GM12878 (cell line): ENCODE measurements at regions not wholly inside any gene's neighbourhood (a gene's known extent, or its start where the extent isn't known, plus 50 kb on each side); places are given as distances from the start of the nearest gene placed in this dataset.

Experiments
- ATAC-seq: fragments of 200-7000 bp; cut with Tn5 transposase; 3 replicates; pipeline ENCODE4 v1.9.1; 2020; ENCODE audit warnings: mild to moderate bottlenecking, moderate library complexity
- BruUV-seq: library from RNA; stranded (reverse); fragments of 400-500 nt; replicated peaks from 2 replicates; lab custom pipeline; 2021; lab: Mats Ljungman, UMichigan
- CTCF ChIA-PET: fragments of 300-600 bp; sonication (Branson Sonifier 250); formaldehyde crosslinking; extraction: SDS; loops from one replicate; lab custom pipeline; 2021; ENCODE audit warnings: inconsistent platforms; lab: Yijun Ruan, JAX
- POLR2A ChIA-PET: fragments of 350-600 bp; formaldehyde crosslinking; extraction: SDS; loops from one replicate; lab custom pipeline; 2021; ENCODE audit warnings: inconsistent platforms; lab: Charles Lee
- RAD21 ChIA-PET: fragments of 300-600 bp; sonication (Branson Sonifier 250); formaldehyde crosslinking; loops from one replicate; lab custom pipeline; 2023; ENCODE audit warnings: antibody characterized with exemption; ENCODE audit not compliant: unreplicated experiment; lab: Charles Lee
- SMC1A ChIA-PET: fragments of 300-600 bp; sonication (Branson Sonifier 250); formaldehyde crosslinking; loops from one replicate; lab custom pipeline; 2023; ENCODE audit not compliant: unreplicated experiment, uncharacterized antibody; lab: Charles Lee
- DNase-seq: peaks from one replicate; pipeline ENCODE4 v3.0.0-alpha.2; 2011; ENCODE audit warnings: low read depth, low spot score
- FAIRE-seq: peaks from 3 replicates; lab custom pipeline; 2011; peaks lifted over from hg19 to GRCh38; lab: Jason Lieb, UNC
- H2AFZ ChIP-seq: 2 replicates; pipeline ENCODE4 v1.6.0; 2011; ENCODE audit warnings: low read depth, low read length, control low read depth; ENCODE audit not compliant: control insufficient read depth
- H3K27ac ChIP-seq: 2 replicates; pipeline ENCODE4 v1.5.1; 2011; ENCODE audit warnings: control low read depth; ENCODE audit not compliant: control insufficient read depth, insufficient read depth
- H3K27me3 ChIP-seq, 2 experiments: replicated peaks in 1 of 2; 2 replicates each; pipeline versions ENCODE4 v1.6.0 to v1.6.1; 2011; ENCODE audit warnings: low read length in 1 of 2; ENCODE audit not compliant: control insufficient read depth in 2 of 2, insufficient read depth in 2 of 2
- H3K36me3 ChIP-seq, 2 experiments: 2 replicates each; pipeline ENCODE4 v1.5.1; 2011; ENCODE audit warnings: low read length in 1 of 2; ENCODE audit not compliant: control insufficient read depth in 2 of 2, insufficient read depth in 2 of 2
- H3K4me1 ChIP-seq: 2 replicates; pipeline ENCODE4 v1.6.1; 2011; ENCODE audit warnings: mild to moderate bottlenecking, low read length, moderate library complexity, mixed read lengths; ENCODE audit not compliant: control insufficient read depth, insufficient read depth
- H3K4me2 ChIP-seq: 2 replicates; pipeline ENCODE4 v1.6.0; 2011; ENCODE audit warnings: control low read depth; ENCODE audit not compliant: control insufficient read depth, insufficient read depth
- H3K4me3 ChIP-seq: fragments of 200-600 bp; sonication (generic); 2 replicates; pipeline ENCODE4 v1.5.1; 2016
- H3K79me2 ChIP-seq: 2 replicates; pipeline ENCODE4 v1.6.0; 2011; ENCODE audit warnings: low read length; ENCODE audit not compliant: control insufficient read depth, insufficient read depth
- H3K9ac ChIP-seq: 2 replicates; pipeline ENCODE4 v1.8.0; 2011; ENCODE audit warnings: low read length, control low read depth, mixed read lengths; ENCODE audit not compliant: control insufficient read depth, insufficient read depth
- H3K9me3 ChIP-seq: replicated peaks from 3 replicates; pipeline ENCODE4 v1.5.1; 2011; ENCODE audit warnings: mild to moderate bottlenecking, low read length; ENCODE audit not compliant: control insufficient read depth, insufficient read depth
- H4K20me1 ChIP-seq: 2 replicates; pipeline ENCODE4 v1.6.0; 2011; ENCODE audit not compliant: control insufficient read depth, insufficient read depth
- BCL11A ChIP-seq: IDR thresholded peaks from 2 replicates; pipeline ENCODE4 v1.6.1; 2011; ENCODE audit warnings: low read depth, low read length
- CUX1 ChIP-seq: IDR thresholded peaks from 2 replicates; pipeline ENCODE4 v1.6.1; 2012; ENCODE audit warnings: improper control_type of control experiment, low read depth, low read length; ENCODE audit not compliant: insufficient replicate concordance
- E4F1 ChIP-seq: fragments of 450-650 bp; IDR thresholded peaks from 2 replicates; pipeline ENCODE4 v1.6.1; 2018; ENCODE audit warnings: borderline replicate concordance, mild to moderate bottlenecking; ENCODE audit not compliant: partially characterized antibody
- EGR1 ChIP-seq, 2 experiments: IDR thresholded peaks; 1 replicate in 1 of 2; 2 replicates in 1 of 2; pipeline ENCODE4 v1.6.1; 2011 to 2012; ENCODE audit warnings: low read depth in 2 of 2, low read length in 2 of 2, borderline replicate concordance in 1 of 2, mild to moderate bottlenecking in 1 of 2, moderate library complexity in 1 of 2
- IKZF1 ChIP-seq: fragments of 450-650 bp; conservative IDR thresholded peaks from 2 replicates; pipeline ENCODE4 v1.6.1; 2017; ENCODE audit warnings: antibody characterized with exemption, mild to moderate bottlenecking
- IRF4 ChIP-seq: IDR thresholded peaks from 2 replicates; pipeline ENCODE4 v1.6.1; 2011; ENCODE audit warnings: low read depth, low read length
- JUND ChIP-seq: IDR thresholded peaks from 2 replicates; pipeline ENCODE4 v1.6.1; 2012; ENCODE audit warnings: low read depth, mild to moderate bottlenecking, low read length, improper control_type of control experiment, moderate library complexity
- NR2C2 ChIP-seq: IDR thresholded peaks from 2 replicates; pipeline ENCODE4 v1.6.1; 2011; ENCODE audit warnings: borderline replicate concordance, low read depth; ENCODE audit not compliant: control insufficient read depth, insufficient read length
- PAX8 ChIP-seq: fragments of 450-650 bp; IDR thresholded peaks from 2 replicates; pipeline ENCODE4 v1.6.1; 2017; ENCODE audit warnings: mild to moderate bottlenecking, moderate library complexity
- RB1 ChIP-seq: fragments of 450-650 bp; formaldehyde crosslinking; IDR thresholded peaks from 2 replicates; pipeline ENCODE4 v1.6.1; 2017; ENCODE audit warnings: mild to moderate bottlenecking, borderline replicate concordance
- RUNX3 ChIP-seq: IDR thresholded peaks from 2 replicates; pipeline ENCODE4 v1.6.1; 2012; ENCODE audit warnings: low read length, inconsistent platforms
- WGBS: methylation state at CpG from one replicate; pipeline ENCODE4 v1.1.6; 2016; ENCODE audit warnings: low lambda C conversion rate; ENCODE audit not compliant: insufficient replicate concordance, insufficient coverage; ENCODE audit errors: missing lambda C conversion rate; 5-methylcytosine and 5-hydroxymethylcytosine counted together
- in situ Hi-C: fragments of 300-500 bp; cut with MboI; formaldehyde crosslinking; loops from 9 replicates; pipeline ENCODE4 v1.14.3; 2018; ENCODE audit warnings: mixed read lengths
- intact Hi-C: fragments of 100-400 bp; cut with micrococcal nuclease; formaldehyde crosslinking; loops from one replicate; pipeline ENCODE4 v1.14.2; 2022; ENCODE audit not compliant: unreplicated experiment

- in situ Hi-C loops = no loop called here
- no peak for FAIRE-seq
- RAD21 ChIA-PET = no interaction called here
- TF ChIP-seq CUX1 (no peak), JUND (no peak), BCL11A (no peak), E4F1 (no peak), PAX8 (no peak), RUNX3 (peak; percentile 54; the same call in 1 of the 2 replicates), RB1 (no peak), IRF4 (no peak), IKZF1 (no peak), EGR1 (IDR thresholded peaks at IDR 0.05; ENCODE audit: borderline replicate concordance in 1 of 2, low read depth in 2 of 2, low read length in 2 of 2) (no peak), NR2C2 (no peak)
Measured at GRCh38 chr16:85416228-85417109, 196.7 kb upstream of the GSE1 start.

More at GRCh38 chr16:85416228-85417109, 196.7 kb upstream of the GSE1 start:
- Histone ChIP-seq H3K4me1 (no peaks in the 10 kb centered on the region), H4K20me1 (no peaks in the 10 kb centered on the region), H3K27me3 (no peaks in the 10 kb centered on the region), H3K27ac (no peak overlapping the region), H3K9me3 (no peaks in the 10 kb centered on the region; the same call in 2 of the 3 replicates), H3K36me3 (no peaks in the 10 kb centered on the region), H3K4me2 (no peak overlapping the region), H3K79me2 (no peaks in the 10 kb centered on the region), H3K9ac (no peak overlapping the region), H3K4me3 (no peak overlapping the region), H2AFZ (no peak overlapping the region)
- intact Hi-C loops = no loop called here
- ATAC-seq (peak; percentile 83), DNase-seq (no peak)
- ChIA-PET SMC1A (interaction anchor here (0.6 to 1.3 kb wide), 2 partner anchors 25 to 200 kb away, joined by 3 read pairs; no protein-coding TSS in a partner anchor), CTCF (interaction anchor here (0.6 to 1.8 kb wide), 7 partner anchors 8 to 299 kb away, joined by 3 to 13 read pairs (median 3); no protein-coding TSS in a partner anchor), POLR2A (no interaction called here)
- BruUV-seq = no TSS peak
- WGBS = 42% methylated on average over 24 of the region's 24 CpGs
